GM23248 (cell line): ENCODE measurements at regions not wholly inside any gene's neighbourhood (a gene's known extent, or its start where the extent isn't known, plus 50 kb on each side); places are given as distances from the start of the nearest gene placed in this dataset.
A peak's percentile ranks its signal among the peaks of the same experiment; 100 is the strongest.

Source experiments
- DNase-seq: peaks from one replicate; pipeline ENCODE4 v3.0.0-alpha.2; 2015
- H2AFZ ChIP-seq: fragments of 200-600 bp; sonication (generic); 2 replicates; pipeline ENCODE4 v1.6.1; 2016; ENCODE audit warnings: antibody characterized with exemption
- H3F3A ChIP-seq: fragments of 200-600 bp; sonication (generic); 2 replicates; pipeline ENCODE4 v1.6.1; 2016; ENCODE audit warnings: mild to moderate bottlenecking, antibody characterized with exemption, mixed run types; ENCODE audit not compliant: insufficient read depth
- H3K27ac ChIP-seq: fragments of 200-600 bp; sonication (generic); 2 replicates; pipeline ENCODE4 v1.5.1; 2016; ENCODE audit warnings: mild to moderate bottlenecking
- H3K27me3 ChIP-seq: fragments of 200-600 bp; sonication (generic); replicated peaks from 2 replicates; pipeline ENCODE4 v1.6.1; 2016; ENCODE audit warnings: mild to moderate bottlenecking; ENCODE audit not compliant: insufficient read depth
- H3K36me3 ChIP-seq: fragments of 200-600 bp; sonication (generic); 2 replicates; pipeline ENCODE4 v1.6.1; 2016; ENCODE audit warnings: low read depth, mild to moderate bottlenecking
- H3K4me1 ChIP-seq: fragments of 200-600 bp; sonication (generic); 2 replicates; pipeline ENCODE4 v1.6.1; 2016; ENCODE audit warnings: mild to moderate bottlenecking; ENCODE audit not compliant: insufficient read depth
- H3K4me2 ChIP-seq: fragments of 200-600 bp; sonication (generic); one replicate; pipeline ENCODE4 v1.6.1; 2016; ENCODE audit warnings: mild to moderate bottlenecking; ENCODE audit not compliant: unreplicated experiment
- H3K4me3 ChIP-seq: fragments of 200-600 bp; sonication (generic); 2 replicates; pipeline ENCODE4 v1.5.1; 2016; ENCODE audit warnings: mild to moderate bottlenecking
- H3K79me2 ChIP-seq: fragments of 200-600 bp; sonication (generic); 2 replicates; pipeline ENCODE4 v1.6.1; 2016; ENCODE audit warnings: mild to moderate bottlenecking; ENCODE audit not compliant: insufficient read depth
- H3K9ac ChIP-seq: fragments of 200-600 bp; sonication (generic); 2 replicates; pipeline ENCODE4 v1.6.1; 2016; ENCODE audit warnings: mild to moderate bottlenecking
- H3K9me2 ChIP-seq: fragments of 200-600 bp; sonication (generic); 2 replicates; pipeline ENCODE4 v1.6.1; 2016; ENCODE audit warnings: mixed run types, mild to moderate bottlenecking, moderate library complexity; ENCODE audit not compliant: insufficient read depth
- H3K9me3 ChIP-seq: fragments of 200-600 bp; sonication (generic); one replicate; pipeline ENCODE4 v1.6.1; 2017; ENCODE audit warnings: low read depth
- H4K20me1 ChIP-seq: fragments of 200-600 bp; sonication (generic); 2 replicates; pipeline ENCODE4 v1.6.0; 2016; ENCODE audit not compliant: insufficient read depth
- EZH2 ChIP-seq: fragments of 200-600 bp; sonication (generic); IDR thresholded peaks from 2 replicates; pipeline ENCODE4 v1.6.1; 2018; ENCODE audit warnings: antibody characterized with exemption, mild to moderate bottlenecking; ENCODE audit not compliant: insufficient read depth, poor library complexity, severe bottlenecking
- EZH2phosphoT487 ChIP-seq: fragments of 200-600 bp; sonication (generic); IDR thresholded peaks from 2 replicates; pipeline ENCODE4 v1.6.1; 2018; ENCODE audit warnings: antibody characterized with exemption, moderate library complexity, mild to moderate bottlenecking, low read depth; ENCODE audit not compliant: insufficient read depth
- WGBS, 2 experiments: methylation state at CpG; one replicate each; pipeline ENCODE4 v1.1.6; 2015 to 2017; ENCODE audit warnings: low lambda C conversion rate in 2 of 2, low coverage in 1 of 2; ENCODE audit errors: missing lambda C conversion rate in 2 of 2; 5-methylcytosine and 5-hydroxymethylcytosine counted together
- in situ Hi-C: fragments of 300-500 bp; cut with MboI; formaldehyde crosslinking; loops from 2 replicates; pipeline ENCODE4 v1.15.0; 2020

GRCh38 chr9:108413809-108414208, 442.0 kb downstream of the ACTL7B start:
- no peak for TF ChIP-seq EZH2phosphoT487
- TF ChIP-seq EZH2, result no peak
- in situ Hi-C loops, result no loop called here
- Histone ChIP-seq H3K4me2 (no peak overlapping the region), H3K36me3 (no peaks in the 10 kb centered on the region), H3K9me3 (no peaks in the 10 kb centered on the region), H3K79me2 (no peaks in the 10 kb centered on the region), H3K9ac (no peak overlapping the region), H3K9me2 (no peaks in the 10 kb centered on the region), H3K4me3 (no peak overlapping the region), H3K27me3 (no peaks in the 10 kb centered on the region), H3F3A (no peaks in the 10 kb centered on the region), H3K4me1 (no peaks in the 10 kb centered on the region), H3K27ac (no peak overlapping the region), H2AFZ (no peak overlapping the region), H4K20me1 (no peaks in the 10 kb centered on the region)
- no peak for DNase-seq
- WGBS, 2 experiments, result 79 to 85% methylated on average over 2 of the region's 2 CpGs

DNA sequence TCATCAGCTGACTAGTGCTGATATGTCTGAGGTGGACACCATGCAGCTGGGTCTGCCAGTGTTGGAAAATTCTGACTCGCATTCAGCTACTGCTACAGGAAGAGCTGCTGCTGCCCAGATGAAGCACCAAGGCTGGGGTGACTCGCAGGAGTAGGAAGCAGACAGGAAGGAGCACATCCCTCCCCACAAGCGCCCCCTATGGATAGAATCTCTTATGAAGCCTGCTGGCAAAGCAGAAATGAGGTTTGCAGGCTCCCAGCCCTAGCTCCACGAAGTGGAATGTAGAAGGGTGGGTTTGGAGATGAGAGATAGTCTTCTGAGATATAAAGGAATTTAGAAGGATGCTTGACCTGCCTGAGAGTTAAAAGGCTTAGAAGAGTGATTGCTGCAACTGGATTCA, 443.0 kb downstream of the ACTL7B start:
- H3K4me3 ChIP-seq, result no peak overlapping the region
- H3K27me3 ChIP-seq, result no peaks in the 10 kb centered on the region
- no peak overlapping the region for H3K4me2 ChIP-seq
- TF ChIP-seq EZH2phosphoT487 (no peak), EZH2 (no peak)
- H3K27ac ChIP-seq, result no peak overlapping the region
- WGBS, 2 experiments, result 86 to 87% methylated on average over 4 of the region's 4 CpGs
- in situ Hi-C loops, result no loop called here
- DNase-seq, result peak; percentile 18
- no peak overlapping the region for H2AFZ ChIP-seq
- H3K4me1 ChIP-seq, result no peaks in the 10 kb centered on the region
- no peaks in the 10 kb centered on the region for H3K9me2 ChIP-seq
- no peaks in the 10 kb centered on the region for H3K9me3 ChIP-seq
- H3F3A ChIP-seq, result no peaks in the 10 kb centered on the region
- no peaks in the 10 kb centered on the region for H3K36me3 ChIP-seq
- H3K79me2 ChIP-seq, result no peaks in the 10 kb centered on the region
- no peaks in the 10 kb centered on the region for H4K20me1 ChIP-seq
- no peak overlapping the region for H3K9ac ChIP-seq

DNA sequence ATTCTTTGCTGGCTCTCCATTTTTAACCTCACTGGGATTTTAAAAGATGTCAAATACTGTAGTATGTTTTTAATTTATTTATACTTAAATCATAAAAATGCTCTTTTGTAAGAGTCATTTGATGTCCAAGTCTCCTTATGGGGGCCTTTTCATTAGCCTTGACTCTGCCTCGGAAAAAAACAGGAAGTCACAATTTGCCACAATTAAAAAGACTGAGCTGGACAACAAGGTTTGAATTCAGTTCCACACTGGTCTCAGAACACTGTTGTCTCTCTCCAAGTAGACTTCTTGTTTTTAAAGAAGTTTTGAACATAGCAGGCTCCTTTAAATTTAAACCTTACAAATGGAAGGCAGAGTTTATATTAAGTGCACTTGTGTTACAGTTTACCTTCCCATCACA, 444.2 kb downstream of the ACTL7B start:
- Histone ChIP-seq H4K20me1 (no peaks in the 10 kb centered on the region), H3K27ac (no peak overlapping the region), H3K4me3 (no peak overlapping the region), H3K4me1 (no peaks in the 10 kb centered on the region), H2AFZ (no peak overlapping the region), H3F3A (no peaks in the 10 kb centered on the region), H3K9me2 (no peaks in the 10 kb centered on the region), H3K4me2 (no peak overlapping the region), H3K79me2 (no peaks in the 10 kb centered on the region), H3K9me3 (no peaks in the 10 kb centered on the region), H3K9ac (no peak overlapping the region), H3K36me3 (no peaks in the 10 kb centered on the region), H3K27me3 (no peaks in the 10 kb centered on the region)
- 41 to 55% methylated on average over 1 of the region's 1 CpG for WGBS, 2 experiments
- no peak for DNase-seq
- TF ChIP-seq EZH2phosphoT487, result no peak
- in situ Hi-C loops, result no loop called here

GRCh38 chr9:108410161-108410560, 445.6 kb downstream of the ACTL7B start:
- no peaks in the 10 kb centered on the region for H3K27me3 ChIP-seq
- no peak for DNase-seq
- H3K9me3 ChIP-seq, result no peaks in the 10 kb centered on the region
- H3K4me1 ChIP-seq, result no peaks in the 10 kb centered on the region
- no peaks in the 10 kb centered on the region for H3K36me3 ChIP-seq
- no peaks in the 10 kb centered on the region for H4K20me1 ChIP-seq
- no peak overlapping the region for H3K4me2 ChIP-seq
- no peaks in the 10 kb centered on the region for H3K9me2 ChIP-seq
- in situ Hi-C loops, result no loop called here
- H3K27ac ChIP-seq, result no peak overlapping the region
- no peaks in the 10 kb centered on the region for H3F3A ChIP-seq
- no peaks in the 10 kb centered on the region for H3K79me2 ChIP-seq
- H2AFZ ChIP-seq, result no peak overlapping the region
- TF ChIP-seq EZH2 (no peak), EZH2phosphoT487 (no peak)
- H3K4me3 ChIP-seq, result no peak overlapping the region
- no peak overlapping the region for H3K9ac ChIP-seq
- 98 to 100% methylated on average over 1 of the region's 1 CpG for WGBS, 2 experiments

DNA sequence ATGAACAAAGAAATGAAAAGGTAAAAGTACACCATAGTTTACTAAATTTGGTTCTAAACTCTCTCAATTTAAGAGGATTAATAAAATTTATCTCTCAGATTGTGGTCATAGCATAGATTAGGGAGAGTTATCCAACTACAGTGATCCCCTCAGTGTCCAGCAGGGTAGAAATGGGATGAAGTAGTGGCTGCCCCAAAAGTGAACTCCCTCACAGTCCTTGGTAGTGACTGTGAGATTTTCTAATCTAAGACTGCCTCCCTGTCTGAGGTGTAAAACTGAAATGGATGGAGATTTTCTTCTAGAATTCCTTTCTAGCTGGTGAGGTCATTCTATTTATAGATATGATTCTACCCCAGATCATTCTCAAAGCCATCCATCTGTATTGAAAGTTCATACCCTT, 455.5 kb downstream of the ACTL7B start:
- in situ Hi-C loops, result no loop called here
- H3K9me2 ChIP-seq, result no peaks in the 10 kb centered on the region
- H3K9me3 ChIP-seq, result no peaks in the 10 kb centered on the region
- no peak overlapping the region for H3K4me3 ChIP-seq
- H3K4me1 ChIP-seq, result no peaks in the 10 kb centered on the region
- no peaks in the 10 kb centered on the region; the same call in 1 of the 2 replicates for H3K36me3 ChIP-seq
- no peak overlapping the region for H3K27ac ChIP-seq
- no peaks in the 10 kb centered on the region for H4K20me1 ChIP-seq
- TF ChIP-seq EZH2, result no peak
- no peak for TF ChIP-seq EZH2phosphoT487
- H3K9ac ChIP-seq, result no peak overlapping the region
- H2AFZ ChIP-seq, result no peak overlapping the region
- DNase-seq, result peak; percentile 13
- H3K27me3 ChIP-seq, result no peaks in the 10 kb centered on the region
- no peak overlapping the region for H3K4me2 ChIP-seq
- H3F3A ChIP-seq, result no peaks in the 10 kb centered on the region
- H3K79me2 ChIP-seq, result no peaks in the 10 kb centered on the region
